ENCODE measurements at regions not wholly inside any gene's neighbourhood (a gene's known extent, or its start where the extent isn't known, plus 50 kb on each side); places are given as distances from the start of the nearest gene placed in this dataset.

- TF ChIP-seq EZH2phosphoT487 (IDR thresholded peaks at IDR 0.05; ENCODE audit: borderline replicate concordance, low read length) (no peak), CTCF (conservative IDR thresholded peaks at IDR 0.05; ENCODE audit: low read depth, low read length) (no peak), EZH2 (IDR thresholded peaks at IDR 0.05; ENCODE audit: low read length, unreplicated experiment) (no peak)
Measured at GRCh38 chr20:12223057-12223456, 305.4 kb downstream of the BTBD3 start.

Data from PC-3 (cell line).